Activated naive CD4-positive, alpha-beta T cell treated with anti-CD3 and anti-CD28 coated beads, Interleukin-2, amount 50 U/mL, for 16 hours (primary cell): ENCODE measurements at regions not wholly inside any gene's neighbourhood (a gene's known extent, or its start where the extent isn't known, plus 50 kb on each side); places are given as distances from the start of the nearest gene placed in this dataset.

ENCODE experiments used
- DNase-seq: peaks from one replicate; pipeline ENCODE4 v3.0.0-alpha.2; 2020

DNA sequence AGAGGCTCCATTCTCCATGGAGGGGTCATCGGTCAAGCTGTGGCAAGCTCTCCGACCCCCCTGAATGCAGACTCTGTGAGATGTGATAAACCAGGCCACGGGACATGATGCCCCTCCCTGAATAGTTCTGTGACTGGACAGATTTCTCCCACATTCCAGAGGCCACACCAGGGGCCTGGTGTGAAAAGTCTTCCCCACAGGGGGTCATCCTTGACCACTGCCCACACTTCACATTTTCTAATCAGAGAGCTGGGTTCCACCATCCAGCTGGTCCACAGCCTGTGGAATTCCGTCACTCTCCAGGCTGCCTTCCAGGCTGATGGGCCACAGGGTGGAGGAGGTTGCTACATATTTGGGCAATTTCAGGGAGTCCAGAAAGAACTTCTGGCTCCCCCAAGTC lies 51.3 kb upstream of the CYRIA start:
- no peak for DNase-seq

DNA sequence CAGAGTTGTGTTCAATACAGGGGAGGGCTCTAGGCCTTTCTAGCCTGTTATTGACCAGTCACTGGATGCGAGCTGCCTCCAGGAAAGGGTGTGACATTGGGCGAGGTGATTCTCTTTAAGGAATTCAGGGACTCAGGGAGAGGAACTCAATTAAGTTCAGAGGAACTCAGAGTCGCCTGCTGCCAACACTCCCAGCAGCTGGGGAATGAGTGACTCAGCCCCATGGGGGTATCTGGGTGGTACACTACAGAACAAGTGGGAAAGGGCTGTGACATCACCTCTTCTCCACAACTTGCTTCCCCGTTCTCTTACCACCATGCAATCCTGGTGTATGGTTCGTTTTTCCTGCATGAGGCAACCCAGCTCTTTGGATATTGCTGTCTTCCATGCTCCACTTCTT lies 50.4 kb upstream of the CYRIA start:
- DNase-seq, result no peak
